ENCODE measurements at regions not wholly inside any gene's neighbourhood (a gene's known extent, or its start where the extent isn't known, plus 50 kb on each side); places are given as distances from the start of the nearest gene placed in this dataset.

GRCh38 chr2:43095533-43096295 is 130.7 kb downstream of the ZFP36L2 start:
- no peak for TF ChIP-seq SMC3 (IDR thresholded peaks at IDR 0.05; ENCODE audit: borderline replicate concordance, low read length)
- no peak for TF ChIP-seq CTCF (IDR thresholded peaks at IDR 0.05 in 2 of 3, conservative IDR thresholded peaks at IDR 0.05 in 1 of 3; ENCODE audit: control insufficient read depth in 2 of 3, extremely low read depth in 1 of 3, insufficient read depth in 1 of 3, low read depth in 3 of 3, low read length in 3 of 3)
- no peak for TF ChIP-seq HDAC6 (IDR thresholded peaks at IDR 0.05; ENCODE audit: unreplicated experiment)
- TF ChIP-seq, protein P1, sequence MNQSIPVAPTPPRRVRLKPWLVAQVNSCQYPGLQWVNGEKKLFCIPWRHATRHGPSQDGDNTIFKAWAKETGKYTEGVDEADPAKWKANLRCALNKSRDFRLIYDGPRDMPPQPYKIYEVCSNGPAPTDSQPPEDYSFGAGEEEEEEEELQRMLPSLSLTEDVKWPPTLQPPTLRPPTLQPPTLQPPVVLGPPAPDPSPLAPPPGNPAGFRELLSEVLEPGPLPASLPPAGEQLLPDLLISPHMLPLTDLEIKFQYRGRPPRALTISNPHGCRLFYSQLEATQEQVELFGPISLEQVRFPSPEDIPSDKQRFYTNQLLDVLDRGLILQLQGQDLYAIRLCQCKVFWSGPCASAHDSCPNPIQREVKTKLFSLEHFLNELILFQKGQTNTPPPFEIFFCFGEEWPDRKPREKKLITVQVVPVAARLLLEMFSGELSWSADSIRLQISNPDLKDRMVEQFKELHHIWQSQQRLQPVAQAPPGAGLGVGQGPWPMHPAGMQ (IDR thresholded peaks at IDR 0.05; ENCODE audit: borderline replicate concordance): no peak
- no peak for TF ChIP-seq MXI1 (IDR thresholded peaks at IDR 0.05; ENCODE audit: low read depth, low read length)
- TF ChIP-seq ZSCAN29 (IDR thresholded peaks at IDR 0.05): no peak
- no peak for TF ChIP-seq NFXL1 (IDR thresholded peaks at IDR 0.05; ENCODE audit: borderline replicate concordance)
- no peak for TF ChIP-seq POLR2A (IDR thresholded peaks at IDR 0.05; ENCODE audit: low read depth, low read length)
- TF ChIP-seq, protein P2, sequence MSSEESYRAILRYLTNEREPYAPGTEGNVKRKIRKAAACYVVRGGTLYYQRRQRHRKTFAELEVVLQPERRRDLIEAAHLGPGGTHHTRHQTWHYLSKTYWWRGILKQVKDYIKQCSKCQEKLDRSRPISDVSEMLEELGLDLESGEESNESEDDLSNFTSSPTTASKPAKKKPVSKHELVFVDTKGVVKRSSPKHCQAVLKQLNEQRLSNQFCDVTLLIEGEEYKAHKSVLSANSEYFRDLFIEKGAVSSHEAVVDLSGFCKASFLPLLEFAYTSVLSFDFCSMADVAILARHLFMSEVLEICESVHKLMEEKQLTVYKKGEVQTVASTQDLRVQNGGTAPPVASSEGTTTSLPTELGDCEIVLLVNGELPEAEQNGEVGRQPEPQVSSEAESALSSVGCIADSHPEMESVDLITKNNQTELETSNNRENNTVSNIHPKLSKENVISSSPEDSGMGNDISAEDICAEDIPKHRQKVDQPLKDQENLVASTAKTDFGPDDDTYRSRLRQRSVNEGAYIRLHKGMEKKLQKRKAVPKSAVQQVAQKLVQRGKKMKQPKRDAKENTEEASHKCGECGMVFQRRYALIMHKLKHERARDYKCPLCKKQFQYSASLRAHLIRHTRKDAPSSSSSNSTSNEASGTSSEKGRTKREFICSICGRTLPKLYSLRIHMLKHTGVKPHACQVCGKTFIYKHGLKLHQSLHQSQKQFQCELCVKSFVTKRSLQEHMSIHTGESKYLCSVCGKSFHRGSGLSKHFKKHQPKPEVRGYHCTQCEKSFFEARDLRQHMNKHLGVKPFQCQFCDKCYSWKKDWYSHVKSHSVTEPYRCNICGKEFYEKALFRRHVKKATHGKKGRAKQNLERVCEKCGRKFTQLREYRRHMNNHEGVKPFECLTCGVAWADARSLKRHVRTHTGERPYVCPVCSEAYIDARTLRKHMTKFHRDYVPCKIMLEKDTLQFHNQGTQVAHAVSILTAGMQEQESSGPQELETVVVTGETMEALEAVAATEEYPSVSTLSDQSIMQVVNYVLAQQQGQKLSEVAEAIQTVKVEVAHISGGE (CRISPR knock-in tag; IDR thresholded peaks at IDR 0.05): no peak
- no peak for TF ChIP-seq SUPT20H (IDR thresholded peaks at IDR 0.05; ENCODE audit: borderline replicate concordance, control insufficient read depth, low read depth, low read length)
- TF ChIP-seq ZNF687 (IDR thresholded peaks at IDR 0.05): no peak
- TF ChIP-seq, protein P3, sequence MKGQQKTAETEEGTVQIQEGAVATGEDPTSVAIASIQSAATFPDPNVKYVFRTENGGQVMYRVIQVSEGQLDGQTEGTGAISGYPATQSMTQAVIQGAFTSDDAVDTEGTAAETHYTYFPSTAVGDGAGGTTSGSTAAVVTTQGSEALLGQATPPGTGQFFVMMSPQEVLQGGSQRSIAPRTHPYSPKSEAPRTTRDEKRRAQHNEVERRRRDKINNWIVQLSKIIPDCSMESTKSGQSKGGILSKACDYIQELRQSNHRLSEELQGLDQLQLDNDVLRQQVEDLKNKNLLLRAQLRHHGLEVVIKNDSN (IDR thresholded peaks at IDR 0.05; ENCODE audit: borderline replicate concordance, extremely low read length, insufficient read depth, low read depth, low read length): no peak
- no peak for TF ChIP-seq SMAD1 (IDR thresholded peaks at IDR 0.05; ENCODE audit: low read depth, partially characterized antibody)
